T-cell (primary cell): ENCODE measurements at regions not wholly inside any gene's neighbourhood (a gene's known extent, or its start where the extent isn't known, plus 50 kb on each side); places are given as distances from the start of the nearest gene placed in this dataset.

Experiments used
- ATAC-seq, 4 experiments: fragments of 200-7000 bp in 3 of 4; fragments of 150-1000 bp in 1 of 4; cut with Tn5 transposase; replicated peaks in 1 of 4; 1 replicate in 3 of 4; 2 replicates in 1 of 4; pipeline ENCODE4 v1.10.0; 2021; ENCODE audit warnings: moderate library complexity in 3 of 4, mild to moderate bottlenecking in 2 of 4, moderate number of reproducible peaks in 1 of 4
- CTCF ChIA-PET, 2 donors: fragments of 300-600 bp; sonication (Branson Sonifier 250); formaldehyde crosslinking; loops; one replicate each; lab custom pipeline; 2022; ENCODE audit warnings: antibody characterized with exemption in 2 of 2; lab: Charles Lee
- POLR2A ChIA-PET, 2 donors: fragments of 300-600 bp; sonication (Branson Sonifier 250); formaldehyde crosslinking; loops; one replicate each; lab custom pipeline; 2022; ENCODE audit warnings: antibody characterized with exemption in 2 of 2; lab: Charles Lee
- DNase-seq, 35 experiments: peaks; one replicate each; pipeline versions ENCODE4 v3.0.0 to v3.0.0-alpha.2; 2013 to 2023
- H3K27ac ChIP-seq: one replicate; pipeline ENCODE4 v1.5.1; 2013; ENCODE audit warnings: low read length
- H3K27me3 ChIP-seq, 2 experiments: replicated peaks in 1 of 2; 1 replicate in 1 of 2; 2 replicates in 1 of 2; pipeline versions ENCODE4 v1.6.1 to v1.7.0; 2013; ENCODE audit warnings: low read length in 1 of 2, mixed read lengths in 1 of 2; ENCODE audit not compliant: control insufficient read depth in 2 of 2, insufficient read depth in 2 of 2; ENCODE audit errors: extremely low read depth in 1 of 2
- H3K36me3 ChIP-seq, 2 donors: 1 replicate in 1 of 2; 2 replicates in 1 of 2; pipeline versions ENCODE4 v1.6.1 to v1.7.0; 2013; ENCODE audit warnings: low read length in 1 of 2; ENCODE audit not compliant: control insufficient read depth in 2 of 2, insufficient read depth in 1 of 2; ENCODE audit errors: extremely low read depth in 1 of 2
- H3K4me1 ChIP-seq, 2 experiments: 1 replicate in 1 of 2; 2 replicates in 1 of 2; pipeline versions ENCODE4 v1.6.1 to v1.7.0; 2013; ENCODE audit warnings: low read length in 2 of 2, mixed read lengths in 1 of 2; ENCODE audit not compliant: insufficient read depth in 2 of 2, control insufficient read depth in 1 of 2; ENCODE audit errors: extremely low read depth in 1 of 2
- H3K4me3 ChIP-seq, 2 donors: 1 replicate in 1 of 2; 2 replicates in 1 of 2; pipeline versions ENCODE4 v1.5.1 to v1.7.0; 2013; ENCODE audit warnings: mild to moderate bottlenecking in 2 of 2, low read length in 1 of 2, moderate library complexity in 1 of 2; ENCODE audit not compliant: control insufficient read depth in 1 of 2; ENCODE audit errors: extremely low read depth in 1 of 2
- H3K9me3 ChIP-seq: 2 replicates; pipeline ENCODE4 v1.7.0; 2013
- H3K27ac Mint-ChIP-seq, 2 donors: one replicate each; pipeline ENCODE4 v1.8.0; 2020 to 2021; ENCODE audit warnings: mild to moderate bottlenecking in 2 of 2, mixed read lengths in 2 of 2
- H3K27me3 Mint-ChIP-seq, 2 donors: one replicate each; pipeline ENCODE4 v1.8.0; 2021 to 2022; ENCODE audit warnings: mixed read lengths in 2 of 2
- H3K36me3 Mint-ChIP-seq: one replicate; pipeline ENCODE4 v1.8.0; 2021; ENCODE audit warnings: mixed read lengths
- H3K4me1 Mint-ChIP-seq, 3 donors: one replicate each; pipeline ENCODE4 v1.8.0; 2020 to 2022; ENCODE audit warnings: mixed read lengths in 3 of 3, mild to moderate bottlenecking in 1 of 3
- H3K4me3 Mint-ChIP-seq, 3 donors: one replicate each; pipeline ENCODE4 v1.8.0; 2020 to 2022; ENCODE audit warnings: mild to moderate bottlenecking in 3 of 3, mixed read lengths in 3 of 3, moderate library complexity in 3 of 3
- H3K9me3 Mint-ChIP-seq, 3 donors: one replicate each; pipeline ENCODE4 v1.8.0; 2020 to 2022; ENCODE audit warnings: mixed read lengths in 3 of 3
- WGBS: methylation state at CpG from one replicate; pipeline ENCODE4 v1.1.5; 2013; ENCODE audit warnings: missing lambda C conversion rate; ENCODE audit not compliant: insufficient coverage; 5-methylcytosine and 5-hydroxymethylcytosine counted together

DNA sequence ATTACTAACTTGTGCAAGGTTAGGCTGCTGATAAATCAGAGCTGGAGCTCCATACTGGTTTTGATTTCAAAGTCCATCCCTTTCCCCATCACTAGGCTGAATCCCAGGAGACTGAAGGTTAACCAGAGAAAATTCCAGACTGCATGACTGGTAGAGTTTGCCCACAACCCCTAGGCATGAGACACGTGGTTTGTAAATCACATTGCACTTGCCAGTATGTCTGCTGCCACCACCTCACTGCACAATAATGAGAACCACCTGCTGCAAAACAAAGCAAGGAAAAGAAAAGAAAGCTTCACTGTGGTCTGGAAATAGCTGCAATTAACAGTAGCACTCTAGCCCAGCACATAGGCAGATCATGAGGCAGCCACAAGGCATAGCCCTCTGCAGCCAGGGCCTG lies 67.6 kb upstream of the NTM start:
- Histone ChIP-seq H3K27ac (no peak overlapping the region), H3K4me1 (no peaks in the 10 kb centered on the region), H3K4me3 (no peak overlapping the region), H3K9me3 (no peaks in the 10 kb centered on the region), H3K36me3 (no peaks in the 10 kb centered on the region), H3K27me3 (peaks cover 6 to 7% of the 10 kb centered on the region in 2 experiments)
- H3K4me1 Mint-ChIP-seq = no peaks in the 10 kb centered on the region
- H3K9me3 Mint-ChIP-seq = peaks cover 2 to 10% (median 6%) of the 10 kb centered on the region in 3 donors
- H3K27ac Mint-ChIP-seq = no peak overlapping the region
- ChIA-PET POLR2A (no interaction called here), CTCF (no interaction called here)
- H3K4me3 Mint-ChIP-seq = no peak overlapping the region
- peaks cover 5 to 18% of the 10 kb centered on the region in 2 donors for H3K27me3 Mint-ChIP-seq
- no peaks in the 10 kb centered on the region for H3K36me3 Mint-ChIP-seq
- DNase-seq (no peak), ATAC-seq (no peak)
- WGBS = no CpG with 5 or more reads among the region's 1 CpG

DNA sequence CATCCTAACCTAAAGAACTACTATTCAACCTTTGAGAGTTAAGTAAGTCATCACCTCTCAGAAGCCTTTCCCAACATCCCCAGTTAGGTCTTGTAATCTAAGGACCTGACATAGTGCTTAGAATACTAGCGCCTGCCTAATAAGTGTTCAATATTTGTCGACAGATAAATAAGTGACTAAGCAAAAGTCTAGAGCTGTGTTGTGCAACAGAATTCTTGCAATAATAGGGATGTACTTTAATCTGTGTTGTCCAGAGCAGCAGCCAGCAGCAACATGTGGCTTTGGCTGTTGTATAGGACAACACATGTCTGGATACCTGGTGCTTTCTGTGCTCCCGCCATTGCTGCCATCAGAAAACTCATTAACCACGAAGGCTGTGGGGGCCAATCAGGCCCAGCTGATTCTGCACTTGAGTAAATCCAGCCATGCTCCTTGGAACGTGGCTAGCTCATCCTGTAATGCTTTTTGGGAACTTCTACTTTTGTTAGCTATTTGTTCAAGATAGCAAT lies 66.8 kb upstream of the NTM start:
- CTCF ChIA-PET = interaction anchor here in 1 of 2 donors (0.8 kb wide), 1 partner anchor 108 kb away, joined by 3 read pairs; no protein-coding TSS in a partner anchor
- ATAC-seq = no peak
- no peaks in the 10 kb centered on the region for H3K4me1 Mint-ChIP-seq

DNA sequence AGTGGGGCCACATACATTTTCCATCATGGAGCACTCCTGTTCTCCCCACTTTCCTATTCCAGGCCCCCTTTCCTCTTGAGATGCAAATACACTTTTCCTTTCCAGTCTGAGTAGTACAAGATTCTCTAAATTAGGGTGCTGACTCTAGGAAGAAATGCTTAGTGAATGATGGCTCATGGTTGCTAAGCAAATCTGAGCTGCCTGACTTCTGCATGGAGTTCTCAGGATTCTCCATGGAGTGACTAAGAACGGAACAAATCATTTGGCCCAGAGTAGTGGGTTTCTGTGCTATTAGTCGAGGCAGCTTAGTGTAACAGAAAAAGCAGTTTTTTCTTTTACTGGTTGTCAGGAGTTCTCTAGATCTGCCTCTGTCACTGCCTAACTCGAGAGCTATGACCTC lies 65.4 kb upstream of the NTM start:
- Mint-ChIP-seq H3K27ac (no peak overlapping the region), H3K4me3 (no peak overlapping the region), H3K9me3 (peaks cover 0 to 10% (median 3%) of the 10 kb centered on the region in 3 donors), H3K36me3 (no peaks in the 10 kb centered on the region), H3K27me3 (peaks cover 5 to 19% of the 10 kb centered on the region in 2 donors), H3K4me1 (no peaks in the 10 kb centered on the region)
- no peaks in the 10 kb centered on the region for H3K4me1 ChIP-seq
- peaks cover under 1 to 6% of the 10 kb centered on the region in 2 experiments for H3K27me3 ChIP-seq
- H3K27ac ChIP-seq = no peak overlapping the region
- ATAC-seq = no peak
- H3K9me3 ChIP-seq = no peaks in the 10 kb centered on the region
- no peak overlapping the region for H3K4me3 ChIP-seq
- 30% methylated on average over 3 of the region's 3 CpGs for WGBS
- POLR2A ChIA-PET = no interaction called here
- CTCF ChIA-PET = no interaction called here
- no peak for DNase-seq
- H3K36me3 ChIP-seq = no peaks in the 10 kb centered on the region

More for the DNA sequence above, 66.8 kb upstream of the NTM start:
- WGBS = 85% methylated on average over 2 of the region's 5 CpGs
- no peak overlapping the region for H3K27ac ChIP-seq
- H3K36me3 ChIP-seq = no peaks in the 10 kb centered on the region
- H3K9me3 ChIP-seq = no peaks in the 10 kb centered on the region
- H3K36me3 Mint-ChIP-seq = no peaks in the 10 kb centered on the region
- DNase-seq = no peak
- peaks cover 5 to 18% of the 10 kb centered on the region in 2 donors for H3K27me3 Mint-ChIP-seq
- POLR2A ChIA-PET = no interaction called here
- H3K4me3 Mint-ChIP-seq = no peak overlapping the region
- no peak overlapping the region for H3K27ac Mint-ChIP-seq
- H3K27me3 ChIP-seq = peaks cover 6 to 7% of the 10 kb centered on the region in 2 experiments
- H3K4me3 ChIP-seq = no peak overlapping the region
- H3K4me1 ChIP-seq = no peaks in the 10 kb centered on the region
- peaks cover 2 to 10% (median 3%) of the 10 kb centered on the region in 3 donors for H3K9me3 Mint-ChIP-seq

DNA sequence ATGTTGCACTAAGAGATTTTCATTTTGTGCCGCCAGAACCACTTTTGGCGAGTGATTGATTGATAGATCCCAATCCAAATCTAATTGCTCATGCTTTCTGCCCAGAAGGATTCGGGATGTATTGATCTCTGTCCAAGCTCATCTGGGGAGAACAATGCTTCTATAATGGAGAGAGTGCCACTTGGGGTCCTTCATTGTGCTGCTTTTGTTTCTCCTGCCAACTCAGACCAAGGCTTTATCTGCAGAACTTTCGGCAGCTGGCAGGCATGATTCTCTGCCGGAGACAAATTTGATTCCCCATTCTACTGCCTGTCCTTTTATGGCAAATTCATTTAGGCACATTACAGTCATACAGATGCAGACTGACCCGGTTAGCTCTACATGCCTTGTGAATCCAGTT lies 62.9 kb upstream of the NTM start:
- no peak overlapping the region for H3K27ac Mint-ChIP-seq
- H3K4me1 Mint-ChIP-seq = no peaks in the 10 kb centered on the region
- WGBS = 100% methylated on average over 2 of the region's 6 CpGs
- Histone ChIP-seq H3K27me3 (no peaks in the 10 kb centered on the region), H3K27ac (no peak overlapping the region), H3K4me1 (no peaks in the 10 kb centered on the region), H3K36me3 (no peaks in the 10 kb centered on the region), H3K9me3 (no peaks in the 10 kb centered on the region), H3K4me3 (no peak overlapping the region)
- ChIA-PET POLR2A (no interaction called here), CTCF (no interaction called here)
- H3K27me3 Mint-ChIP-seq = peaks cover 0 to 6% of the 10 kb centered on the region in 2 donors
- H3K36me3 Mint-ChIP-seq = no peaks in the 10 kb centered on the region
- peaks cover 0 to 5% (median 3%) of the 10 kb centered on the region in 3 donors for H3K9me3 Mint-ChIP-seq
- no peak overlapping the region for H3K4me3 Mint-ChIP-seq
- ATAC-seq = no peak
- no peak for DNase-seq

DNA sequence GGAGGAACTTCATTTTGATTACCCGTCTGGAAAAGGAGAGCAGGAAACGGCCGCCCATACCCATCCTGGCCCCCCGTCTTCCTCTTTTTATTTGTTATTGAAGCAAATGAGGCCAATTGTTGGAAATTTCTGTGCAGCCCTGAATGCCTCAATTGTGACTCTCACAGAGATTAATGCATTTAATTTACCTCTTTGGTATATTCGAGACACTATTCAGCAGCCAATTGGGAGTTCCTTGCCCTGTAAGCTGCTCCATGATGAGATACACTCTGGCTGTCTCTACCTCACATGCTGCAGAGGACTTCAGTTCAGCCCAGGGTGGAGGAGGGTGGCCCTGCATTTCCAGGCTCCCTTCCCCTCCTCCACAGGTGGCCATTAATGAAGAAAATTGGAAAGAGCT lies 60.6 kb upstream of the NTM start:
- Histone ChIP-seq H3K4me3 (no peak overlapping the region), H3K27ac (no peak overlapping the region), H3K4me1 (no peaks in the 10 kb centered on the region), H3K9me3 (no peaks in the 10 kb centered on the region), H3K36me3 (no peaks in the 10 kb centered on the region), H3K27me3 (no peaks in the 10 kb centered on the region)
- WGBS = 60% methylated on average over 1 of the region's 5 CpGs
- POLR2A ChIA-PET = no interaction called here
- CTCF ChIA-PET = no interaction called here
- no peaks in the 10 kb centered on the region for H3K36me3 Mint-ChIP-seq
- ATAC-seq (no peak), DNase-seq (no peak)
- H3K9me3 Mint-ChIP-seq = peaks cover 0 to 8% (median 6%) of the 10 kb centered on the region in 3 donors
- H3K27ac Mint-ChIP-seq = no peak overlapping the region
- no peak overlapping the region for H3K4me3 Mint-ChIP-seq
- peaks cover 0 to 6% of the 10 kb centered on the region in 2 donors for H3K27me3 Mint-ChIP-seq
- H3K4me1 Mint-ChIP-seq = no peaks in the 10 kb centered on the region

DNA sequence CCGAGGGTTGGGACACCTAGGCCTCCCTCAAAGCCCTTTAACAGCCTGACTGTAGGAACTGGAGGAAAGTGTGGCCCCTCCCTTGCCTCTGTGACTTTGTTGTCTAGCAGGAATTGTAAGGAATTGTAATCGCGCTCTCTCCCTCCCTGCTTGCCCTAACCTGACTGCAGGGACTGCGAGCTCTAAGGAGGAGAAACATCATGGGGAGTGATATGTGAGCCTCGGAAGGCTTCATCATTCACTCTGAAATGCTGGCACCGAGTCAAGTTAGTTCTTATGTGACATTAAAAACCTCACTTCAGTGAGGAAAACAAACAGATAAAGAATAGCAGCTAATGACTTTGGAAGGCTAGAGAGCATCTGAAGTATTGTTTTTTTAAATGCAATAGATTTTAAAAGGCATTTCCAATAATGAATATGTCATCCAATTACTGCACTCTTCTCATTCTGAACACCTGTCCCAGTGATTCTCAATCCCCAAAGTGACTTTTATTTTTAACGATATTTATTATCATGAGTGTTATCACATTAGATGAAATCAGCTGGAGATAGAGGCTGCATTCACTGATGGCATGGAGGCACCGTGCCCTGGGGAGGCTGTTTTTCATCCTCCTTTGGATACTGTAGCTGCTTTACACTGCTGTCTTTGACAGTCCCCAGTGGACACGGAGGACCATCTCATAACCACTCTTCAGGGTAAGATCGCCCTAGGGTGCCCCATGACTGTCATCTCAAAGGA lies 58.5 kb upstream of the NTM start:
- no peak overlapping the region for H3K27ac Mint-ChIP-seq
- Histone ChIP-seq H3K4me1 (no peaks in the 10 kb centered on the region), H3K27ac (no peak overlapping the region), H3K27me3 (no peaks in the 10 kb centered on the region), H3K36me3 (no peaks in the 10 kb centered on the region), H3K4me3 (no peak overlapping the region), H3K9me3 (no peaks in the 10 kb centered on the region)
- WGBS = no CpG with 5 or more reads among the region's 10 CpGs
- H3K4me3 Mint-ChIP-seq = no peak overlapping the region
- no peaks in the 10 kb centered on the region for H3K4me1 Mint-ChIP-seq
- ATAC-seq (no peak), DNase-seq (no peak)
- ChIA-PET POLR2A (no interaction called here), CTCF (no interaction called here)
- peaks cover 0 to 6% of the 10 kb centered on the region in 2 donors for H3K27me3 Mint-ChIP-seq
- H3K36me3 Mint-ChIP-seq = no peaks in the 10 kb centered on the region
- peaks cover 5 to 19% (median 6%) of the 10 kb centered on the region in 3 donors for H3K9me3 Mint-ChIP-seq
